ENCODE measurements at regions not wholly inside any gene's neighbourhood (a gene's known extent, or its start where the extent isn't known, plus 50 kb on each side); places are given as distances from the start of the nearest gene placed in this dataset.

DNA sequence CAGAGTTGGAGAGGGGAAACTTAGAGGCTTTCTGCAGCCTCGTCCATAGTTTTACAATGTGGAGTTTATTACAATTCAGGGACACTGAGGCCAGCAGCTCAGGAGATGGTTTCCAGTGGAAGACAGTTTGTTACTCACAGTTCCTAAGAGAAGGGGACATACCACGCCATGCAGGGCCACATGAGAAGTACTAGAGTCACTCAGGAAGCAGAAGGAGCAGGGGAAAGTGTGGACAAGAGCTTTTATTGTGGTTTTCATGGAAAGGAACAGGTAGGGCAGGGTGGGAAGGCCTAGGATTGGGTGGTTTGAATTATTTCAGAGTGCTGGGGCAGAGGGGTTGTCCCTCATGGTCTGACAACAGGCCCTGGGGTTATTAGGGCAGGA is 292.1 kb upstream of the IGFBP3 start:
- no peak for DNase-seq

GRCh38 chr7:46212425-46213153 is 291.5 kb upstream of the IGFBP3 start:
- no peak for DNase-seq

DNA sequence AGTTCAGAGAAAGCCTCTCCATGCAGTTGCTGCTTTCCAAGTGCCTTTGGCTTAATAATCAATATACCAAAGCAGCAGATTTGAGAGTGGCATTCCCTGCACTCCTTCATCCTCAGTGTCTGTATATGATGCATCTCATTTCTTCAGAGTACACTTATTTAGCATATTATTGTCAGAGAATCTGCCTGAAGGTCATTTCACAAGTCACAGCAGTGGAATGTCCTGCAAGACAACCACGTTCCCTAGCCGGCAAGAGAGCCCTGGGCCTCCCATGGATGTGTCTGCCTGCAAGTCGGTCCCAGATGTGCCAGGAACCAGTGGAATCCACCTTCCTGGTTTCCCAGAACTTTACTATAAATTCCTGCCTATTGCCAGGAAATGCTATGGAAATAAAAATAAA is 289.4 kb upstream of the IGFBP3 start:
- DNase-seq = no peak

GRCh38 chr7:46209611-46210388 is 288.7 kb upstream of the IGFBP3 start:
- no peak for DNase-seq

DNA sequence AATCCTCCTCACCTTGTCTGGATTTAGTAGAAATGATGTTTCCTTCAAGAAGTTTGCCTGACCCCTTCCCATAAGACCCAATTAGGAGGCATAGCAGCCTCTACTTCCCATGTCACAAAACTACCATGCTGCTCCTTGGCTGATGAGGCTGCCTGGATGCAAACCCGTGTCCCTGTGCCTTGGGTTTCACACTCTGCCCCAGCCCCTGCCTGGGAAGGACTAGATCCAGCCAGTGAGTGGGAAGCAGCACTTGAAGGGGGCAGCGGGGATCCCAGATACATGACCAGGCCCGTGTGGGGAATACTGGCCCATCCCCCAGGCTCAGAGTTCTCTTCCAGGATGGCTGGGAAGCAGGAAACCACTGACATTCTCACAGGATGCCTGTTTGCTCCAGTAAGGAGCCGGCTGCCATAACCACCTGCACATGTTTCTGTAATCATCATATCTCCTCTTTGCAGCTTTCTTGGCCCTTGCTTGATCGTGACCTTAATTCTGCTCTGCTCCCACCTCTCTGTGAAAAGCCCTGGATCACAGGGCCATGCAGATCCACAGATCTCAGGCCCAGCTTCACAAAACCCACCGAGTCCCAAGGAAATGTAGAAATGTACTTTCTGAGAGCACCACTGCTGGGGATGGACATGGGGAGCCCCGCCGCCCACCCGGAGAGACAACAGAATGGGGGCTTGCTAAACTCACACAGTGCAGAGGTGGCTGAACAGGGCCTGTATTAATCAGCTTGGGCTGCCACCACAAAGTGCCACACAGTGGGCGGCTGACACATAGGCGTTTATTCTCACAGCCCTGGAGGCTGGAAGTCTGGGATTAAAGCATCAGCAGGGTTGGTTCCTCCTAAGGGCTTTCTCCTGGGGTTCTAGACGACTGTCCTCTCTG is 287.8 kb upstream of the IGFBP3 start:
- DNase-seq = no peak

DNA sequence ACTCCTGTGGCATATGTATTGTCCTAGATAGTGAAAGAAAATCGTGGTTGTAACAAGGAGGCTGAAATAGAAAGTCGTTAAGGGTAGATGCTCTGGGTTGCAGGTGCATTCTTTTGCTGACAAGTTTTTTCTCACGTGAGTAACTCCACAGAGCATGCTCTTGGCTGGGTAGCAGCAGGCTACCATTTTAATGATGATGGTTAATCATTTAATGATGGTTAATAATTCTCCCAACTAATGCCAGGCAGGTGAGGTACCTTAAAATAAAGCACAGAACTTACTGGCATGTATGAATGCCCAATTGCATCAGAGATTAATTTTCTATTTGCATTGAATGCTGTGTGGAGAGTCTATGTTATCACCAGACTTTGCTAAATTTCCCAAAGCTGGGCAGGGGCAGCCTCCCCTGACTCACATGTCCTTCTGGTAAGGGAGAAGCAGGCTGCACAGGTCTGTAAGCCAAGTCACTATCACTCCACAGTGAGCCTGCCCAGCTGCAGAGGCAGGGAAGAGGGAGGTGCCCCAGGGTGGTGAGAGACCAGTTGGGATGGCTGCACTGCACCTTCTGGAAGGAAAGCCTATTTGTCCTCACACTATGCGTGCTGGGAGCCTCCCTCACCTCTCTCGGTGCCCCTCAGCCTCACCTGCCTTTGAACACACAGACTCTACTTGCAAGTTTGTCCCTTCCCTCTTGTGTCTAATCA is 287.0 kb upstream of the IGFBP3 start:
- DNase-seq = peak; percentile 15

DNA sequence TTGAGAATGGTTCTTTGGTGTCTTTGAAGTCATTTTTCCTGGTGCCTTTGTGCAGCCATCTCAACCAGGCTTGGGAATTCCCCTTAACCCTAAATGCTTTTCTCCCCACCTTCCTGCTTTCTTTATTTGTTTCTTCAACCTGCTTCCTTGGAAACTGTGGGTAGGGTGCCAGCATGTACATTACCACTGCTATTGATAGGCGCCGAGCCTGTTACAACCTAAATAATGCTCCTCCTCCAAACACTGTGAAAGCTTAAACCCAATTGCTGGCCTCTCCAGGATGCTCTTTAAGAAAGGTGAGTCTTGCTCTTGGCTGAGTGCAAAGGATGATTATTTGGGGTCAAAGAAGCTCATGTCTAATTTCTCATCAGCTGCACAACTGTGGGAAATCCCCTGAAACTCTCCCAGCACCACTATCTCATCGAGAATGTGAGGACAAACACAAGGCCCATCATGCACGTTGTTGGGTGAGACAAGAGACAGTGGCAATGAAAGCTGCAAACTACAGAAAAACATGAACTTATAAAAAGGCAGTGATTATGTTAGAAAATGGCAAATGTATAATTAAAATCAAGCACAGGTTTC is 285.5 kb upstream of the IGFBP3 start:
- no peak for DNase-seq

DNA sequence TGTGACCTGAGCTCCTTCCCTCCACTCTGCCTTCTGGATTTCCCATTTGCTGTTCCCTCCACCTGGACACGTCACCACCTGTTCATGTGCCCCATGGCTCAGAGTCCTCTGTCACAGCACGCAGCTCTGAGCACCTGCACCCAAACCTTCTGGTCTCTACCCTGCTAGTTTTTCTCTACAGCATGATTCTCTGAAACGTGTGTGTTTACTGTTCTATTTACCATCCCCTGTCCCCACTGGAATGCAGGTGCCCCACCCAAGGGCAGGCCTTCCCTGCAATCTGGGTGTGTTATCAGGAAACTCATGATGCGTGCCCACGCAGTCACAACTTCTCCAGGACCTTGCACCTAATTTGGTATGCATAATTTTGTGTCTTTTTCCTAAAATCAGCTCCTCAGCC is 284.4 kb upstream of the IGFBP3 start:
- no peak for DNase-seq

- no peak for DNase-seq
Observed at GRCh38 chr7:46203926-46204325, 282.9 kb upstream of the IGFBP3 start.

- no peak for DNase-seq
Observed at GRCh38 chr7:46202379-46202778, 281.3 kb upstream of the IGFBP3 start.

DNA sequence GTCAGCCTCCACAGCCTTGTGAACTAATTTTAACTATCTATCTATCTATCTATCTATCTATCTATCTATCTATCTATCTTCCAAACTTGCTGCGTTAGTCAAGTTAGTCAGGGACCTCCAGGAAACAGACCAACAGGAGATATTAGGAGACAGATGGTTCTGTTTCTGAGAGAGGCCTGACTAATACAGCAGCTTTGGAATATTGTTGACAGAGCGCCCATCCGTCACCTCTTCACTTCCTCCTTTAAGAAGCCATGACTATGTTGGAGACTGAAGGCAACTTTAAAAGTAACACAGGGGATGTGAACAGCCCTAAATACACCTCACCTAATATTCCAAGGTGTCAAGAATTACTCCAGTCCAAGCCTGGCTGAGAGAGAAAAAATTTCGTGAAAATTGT is 280.9 kb upstream of the IGFBP3 start:
- DNase-seq = peak; percentile 61

DNA sequence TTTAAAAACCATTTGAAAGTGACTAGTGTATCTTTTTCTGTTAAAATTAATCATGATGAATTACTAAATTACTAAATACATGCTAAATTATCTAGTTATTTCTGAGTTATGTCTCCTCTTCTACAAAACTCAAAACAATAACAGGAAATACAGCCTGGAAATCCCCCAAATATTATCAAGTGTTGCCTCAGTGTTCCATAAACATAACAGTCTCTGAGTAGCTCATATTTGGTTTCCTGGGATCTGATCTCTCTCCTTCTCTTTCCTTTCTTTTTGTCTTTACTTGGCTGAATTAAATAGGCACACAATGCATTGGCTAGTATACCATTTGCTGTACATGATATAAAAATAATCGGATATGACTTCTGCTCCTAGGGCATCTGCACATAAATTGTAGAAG is 277.6 kb upstream of the IGFBP3 start:
- no peak for DNase-seq

GRCh38 chr7:46197785-46198540 is 276.9 kb upstream of the IGFBP3 start:
- DNase-seq = no peak

DNA sequence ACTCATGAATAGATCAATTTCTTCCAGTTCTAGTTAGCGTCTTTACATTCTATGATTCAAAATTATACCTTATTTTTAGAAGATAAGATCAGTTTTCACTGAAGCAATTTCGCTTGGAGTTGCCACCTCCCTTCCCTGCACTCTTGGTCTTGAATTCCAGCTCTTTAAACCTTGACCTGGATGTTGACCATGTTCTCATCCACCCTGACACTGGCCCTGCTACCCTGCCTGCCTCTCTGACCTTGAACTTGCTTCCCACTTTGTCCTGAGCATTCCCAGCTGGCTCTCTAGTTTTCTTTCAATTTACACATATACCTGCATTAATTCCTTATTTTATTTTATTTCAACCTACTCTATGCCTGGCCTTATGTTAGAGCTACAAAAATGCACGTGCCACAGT is 274.9 kb upstream of the IGFBP3 start:
- DNase-seq = no peak

GRCh38 chr7:46192271-46192670 is 271.2 kb upstream of the IGFBP3 start:
- no peak for DNase-seq

DNA sequence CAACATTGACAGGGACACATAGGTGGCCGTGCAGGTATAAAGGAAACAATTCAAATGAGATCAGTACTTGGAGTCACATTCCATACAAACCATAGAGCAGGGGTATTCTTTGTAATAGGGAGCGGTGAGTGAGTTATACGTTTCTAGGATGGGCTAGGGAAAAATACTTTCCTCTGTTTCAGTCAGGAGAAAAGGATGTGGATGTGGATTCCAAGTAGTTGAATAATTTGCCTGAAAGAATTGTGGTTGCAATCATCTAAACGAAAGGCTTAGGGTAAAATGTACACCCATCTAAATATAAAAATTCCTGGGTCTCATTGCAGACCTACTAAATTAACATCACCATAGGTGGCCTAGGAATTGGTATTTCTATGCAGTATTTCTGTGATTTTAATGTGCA is 270.7 kb upstream of the IGFBP3 start:
- no peak for DNase-seq

DNA sequence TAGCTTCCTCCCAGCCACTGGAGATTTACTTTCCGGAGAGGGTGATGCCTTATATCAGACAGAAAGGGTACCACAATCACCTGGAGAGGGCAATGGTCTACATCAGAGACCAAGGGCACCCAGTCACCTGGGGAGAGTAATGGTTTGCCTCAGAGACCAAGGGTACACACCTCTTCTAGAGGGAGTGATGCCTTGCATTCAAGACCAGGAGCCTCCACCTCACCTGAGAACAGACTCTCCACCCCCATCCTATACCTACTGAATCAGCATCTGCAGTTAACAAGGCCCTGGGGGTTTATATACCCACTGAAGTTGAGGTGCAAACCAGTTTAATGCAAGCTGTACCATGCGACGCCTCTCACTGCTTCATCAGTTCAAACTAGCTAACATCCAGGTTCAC is 270.2 kb upstream of the IGFBP3 start:
- DNase-seq = no peak

GRCh38 chr7:46189255-46189790 is 268.3 kb upstream of the IGFBP3 start:
- DNase-seq = no peak

DNA sequence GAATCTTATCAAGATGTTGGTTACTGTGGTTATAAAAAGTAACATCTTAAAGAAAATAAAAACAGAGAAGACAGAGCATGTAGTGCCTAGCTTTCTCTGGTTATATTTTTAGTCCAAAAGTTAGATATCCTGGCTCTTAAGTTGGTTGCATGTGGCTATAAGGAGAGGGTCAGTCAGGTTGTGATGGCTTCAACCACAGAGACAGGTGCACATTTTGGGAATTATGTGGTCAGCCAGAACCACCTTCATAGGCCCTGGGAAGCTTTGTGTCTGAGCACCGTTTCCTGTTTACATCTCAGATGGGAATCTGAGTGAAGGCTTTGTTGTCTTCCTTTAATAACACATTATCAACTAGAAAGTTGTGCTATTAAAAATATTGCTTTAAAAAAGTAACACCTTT is 265.1 kb upstream of the IGFBP3 start:
- DNase-seq = no peak

GRCh38 chr7:46179061-46179610 is 258.1 kb upstream of the IGFBP3 start:
- no peak for DNase-seq

GRCh38 chr7:46178661-46179060 is 257.6 kb upstream of the IGFBP3 start:
- no peak for DNase-seq
